Sigmoid colon (tissue), 6 donors: ENCODE measurements at regions not wholly inside any gene's neighbourhood (a gene's known extent, or its start where the extent isn't known, plus 50 kb on each side); places are given as distances from the start of the nearest gene placed in this dataset.

Source experiments
- DNase-seq: peaks from one replicate; pipeline ENCODE4 v3.0.0-alpha.2; 2019
- H3K27ac ChIP-seq, 4 donors: fragments of 200-600 bp; sonication (generic); one replicate each; pipeline ENCODE4 v1.5.1; 2016 to 2019; ENCODE audit warnings: mild to moderate bottlenecking in 1 of 4
- H3K27me3 ChIP-seq, 3 donors: fragments of 200-600 bp; sonication (generic); one replicate each; pipeline ENCODE4 v1.5.1; 2019; ENCODE audit warnings: mild to moderate bottlenecking in 1 of 3
- H3K36me3 ChIP-seq, 4 donors: fragments of 200-600 bp; sonication (generic); one replicate each; pipeline ENCODE4 v1.5.1; 2016 to 2019
- H3K4me1 ChIP-seq, 4 donors: fragments of 200-600 bp; sonication (generic); one replicate each; pipeline ENCODE4 v1.5.1; 2017 to 2019
- H3K4me3 ChIP-seq, 4 donors: fragments of 200-600 bp; sonication (generic); one replicate each; pipeline ENCODE4 v1.5.1; 2017 to 2019; ENCODE audit warnings: mild to moderate bottlenecking in 2 of 4, moderate library complexity in 1 of 4
- H3K9me3 ChIP-seq, 4 donors: fragments of 200-600 bp in 3 of 4; sonication (generic) in 3 of 4; one replicate each; pipeline versions ENCODE4 v1.5.1 to v1.6.1; 2013 to 2019
- EP300 ChIP-seq, 4 donors: sonication (generic); formaldehyde crosslinking; IDR thresholded peaks; one replicate each; pipeline ENCODE4 v1.6.1; 2017; ENCODE audit warnings: antibody characterized with exemption in 4 of 4
- POLR2A ChIP-seq, 2 donors: fragments of 450-650 bp; IDR thresholded peaks; one replicate each; pipeline ENCODE4 v1.6.1; 2016; ENCODE audit warnings: antibody characterized with exemption in 2 of 2, mild to moderate bottlenecking in 2 of 2, moderate library complexity in 2 of 2
- POLR2AphosphoS5 ChIP-seq, 4 donors: sonication (generic); formaldehyde crosslinking; IDR thresholded peaks; one replicate each; pipeline ENCODE4 v1.6.1; 2017; ENCODE audit warnings: antibody characterized with exemption in 4 of 4
- WGBS, 2 donors: extraction: QIAGEN DNeasy Blood & Tissue Kit; methylation state at CpG; one replicate each; pipeline ENCODE4 v1.1.7; 2013; 5-methylcytosine and 5-hydroxymethylcytosine counted together
- intact Hi-C: fragments of 100-400 bp; cut with DNase I; formaldehyde crosslinking; loops from one replicate; pipeline ENCODE4 v1.15.1; 2023
- TF ChIP-seq, protein P1 (sequence below), 4 experiments: fragments of 450-650 bp in 3 of 4; fragments of 200-600 bp in 1 of 4; IDR thresholded peaks; one replicate each; pipeline ENCODE4 v1.5.1; 2016 to 2019; ENCODE audit warnings: antibody characterized with exemption in 4 of 4, mild to moderate bottlenecking in 3 of 4, moderate library complexity in 2 of 4
- donor health status: healthy with polysubstance abuse.
- donor health status: healthy.

DNA sequence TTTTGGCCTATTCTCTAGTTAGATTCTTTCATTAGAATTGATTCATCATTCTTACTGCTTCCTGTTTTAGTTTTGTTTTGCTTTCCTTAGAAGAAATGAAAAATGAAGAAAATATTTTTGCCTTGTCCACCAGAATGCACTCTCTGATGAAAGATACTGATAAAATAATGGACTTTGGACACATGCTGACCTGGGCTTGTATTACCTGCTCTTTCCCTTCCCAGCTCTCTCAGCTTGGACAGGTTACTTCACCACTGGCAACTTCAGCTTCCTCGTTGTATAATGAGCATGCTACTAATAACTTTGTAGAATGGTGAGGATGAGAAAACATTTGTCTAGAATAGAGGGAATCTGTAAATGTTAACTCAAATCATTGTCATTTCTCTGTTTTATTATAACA lies 1468.1 kb upstream of the WWC1 start:
- H3K4me3 ChIP-seq: no peak overlapping the region
- 36 to 69% methylated on average over 1 of the region's 1 CpG for WGBS, 2 donors
- H3K27ac ChIP-seq: no peak overlapping the region
- no peak for TF ChIP-seq POLR2AphosphoS5 (IDR thresholded peaks at IDR 0.05)
- TF ChIP-seq EP300 (IDR thresholded peaks at IDR 0.05): no peak
- TF ChIP-seq, protein P1, sequence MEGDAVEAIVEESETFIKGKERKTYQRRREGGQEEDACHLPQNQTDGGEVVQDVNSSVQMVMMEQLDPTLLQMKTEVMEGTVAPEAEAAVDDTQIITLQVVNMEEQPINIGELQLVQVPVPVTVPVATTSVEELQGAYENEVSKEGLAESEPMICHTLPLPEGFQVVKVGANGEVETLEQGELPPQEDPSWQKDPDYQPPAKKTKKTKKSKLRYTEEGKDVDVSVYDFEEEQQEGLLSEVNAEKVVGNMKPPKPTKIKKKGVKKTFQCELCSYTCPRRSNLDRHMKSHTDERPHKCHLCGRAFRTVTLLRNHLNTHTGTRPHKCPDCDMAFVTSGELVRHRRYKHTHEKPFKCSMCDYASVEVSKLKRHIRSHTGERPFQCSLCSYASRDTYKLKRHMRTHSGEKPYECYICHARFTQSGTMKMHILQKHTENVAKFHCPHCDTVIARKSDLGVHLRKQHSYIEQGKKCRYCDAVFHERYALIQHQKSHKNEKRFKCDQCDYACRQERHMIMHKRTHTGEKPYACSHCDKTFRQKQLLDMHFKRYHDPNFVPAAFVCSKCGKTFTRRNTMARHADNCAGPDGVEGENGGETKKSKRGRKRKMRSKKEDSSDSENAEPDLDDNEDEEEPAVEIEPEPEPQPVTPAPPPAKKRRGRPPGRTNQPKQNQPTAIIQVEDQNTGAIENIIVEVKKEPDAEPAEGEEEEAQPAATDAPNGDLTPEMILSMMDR (IDR thresholded peaks at IDR 0.05): no peak
- no peak for TF ChIP-seq POLR2A (IDR thresholded peaks at IDR 0.05)
- intact Hi-C loops: no loop called here
- no peak for DNase-seq
- no peaks in the 10 kb centered on the region for H3K36me3 ChIP-seq
- no peaks in the 10 kb centered on the region for H3K27me3 ChIP-seq
- H3K9me3 ChIP-seq: no peaks in the 10 kb centered on the region
- H3K4me1 ChIP-seq: no peaks in the 10 kb centered on the region

DNA sequence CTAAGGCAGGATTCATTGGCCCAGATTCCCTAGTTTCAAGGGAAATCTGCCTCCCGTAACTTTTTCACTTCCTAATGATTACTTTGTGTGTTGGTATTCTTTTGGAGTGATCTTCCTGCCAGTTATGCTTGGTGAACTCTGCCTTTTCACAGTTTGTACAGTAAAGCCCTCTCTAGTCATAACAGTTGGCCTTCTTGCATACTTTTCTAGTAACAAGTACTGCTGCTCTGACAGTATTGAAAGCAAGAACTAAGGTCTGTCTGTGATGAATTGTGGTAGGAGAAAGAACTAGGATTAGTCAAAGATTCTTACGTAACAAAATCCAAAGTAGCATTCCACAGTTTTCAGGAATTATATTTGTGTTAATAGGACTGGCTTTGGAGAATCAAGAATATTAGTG lies 1457.2 kb upstream of the WWC1 start:
- Histone ChIP-seq H3K9me3 (no peaks in the 10 kb centered on the region), H3K4me3 (no peak overlapping the region), H3K4me1 (no peaks in the 10 kb centered on the region), H3K36me3 (no peaks in the 10 kb centered on the region), H3K27ac (no peak overlapping the region), H3K27me3 (no peaks in the 10 kb centered on the region)
- TF ChIP-seq POLR2AphosphoS5 (IDR thresholded peaks at IDR 0.05) (no peak), POLR2A (IDR thresholded peaks at IDR 0.05) (no peak), EP300 (IDR thresholded peaks at IDR 0.05) (no peak)
- TF ChIP-seq, protein P1 (IDR thresholded peaks at IDR 0.05): no peak
- no peak for DNase-seq
- intact Hi-C loops: no loop called here
- 86 to 93% methylated on average over 2 of the region's 2 CpGs for WGBS, 2 donors

DNA sequence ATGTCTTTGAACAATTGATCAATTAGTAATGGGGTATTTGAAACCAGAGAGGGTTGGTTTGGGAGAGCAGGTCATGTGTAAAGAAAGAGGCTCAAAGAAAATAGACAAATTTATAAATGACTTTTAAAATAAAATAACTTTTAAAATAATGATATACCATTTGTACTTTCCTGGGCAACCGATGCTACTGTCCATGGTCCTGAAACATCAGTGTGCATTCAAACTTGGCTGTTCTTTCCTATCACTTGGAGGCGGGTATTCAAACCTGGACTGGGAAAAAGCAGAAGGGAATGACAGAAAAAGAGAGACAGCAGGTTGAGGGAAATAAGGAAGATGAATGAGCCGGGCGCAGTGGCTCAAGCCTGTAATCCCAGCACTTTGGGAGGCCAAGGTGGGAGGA lies 1446.4 kb upstream of the WWC1 start:
- Histone ChIP-seq H3K9me3 (no peaks in the 10 kb centered on the region), H3K36me3 (no peaks in the 10 kb centered on the region), H3K4me1 (no peaks in the 10 kb centered on the region), H3K27ac (no peak overlapping the region), H3K4me3 (no peak overlapping the region), H3K27me3 (no peaks in the 10 kb centered on the region)
- 85 to 86% methylated on average over 4 of the region's 4 CpGs for WGBS, 2 donors
- no peak for DNase-seq
- intact Hi-C loops: no loop called here
- TF ChIP-seq EP300 (IDR thresholded peaks at IDR 0.05) (no peak), POLR2A (IDR thresholded peaks at IDR 0.05) (no peak), POLR2AphosphoS5 (IDR thresholded peaks at IDR 0.05) (no peak)

DNA sequence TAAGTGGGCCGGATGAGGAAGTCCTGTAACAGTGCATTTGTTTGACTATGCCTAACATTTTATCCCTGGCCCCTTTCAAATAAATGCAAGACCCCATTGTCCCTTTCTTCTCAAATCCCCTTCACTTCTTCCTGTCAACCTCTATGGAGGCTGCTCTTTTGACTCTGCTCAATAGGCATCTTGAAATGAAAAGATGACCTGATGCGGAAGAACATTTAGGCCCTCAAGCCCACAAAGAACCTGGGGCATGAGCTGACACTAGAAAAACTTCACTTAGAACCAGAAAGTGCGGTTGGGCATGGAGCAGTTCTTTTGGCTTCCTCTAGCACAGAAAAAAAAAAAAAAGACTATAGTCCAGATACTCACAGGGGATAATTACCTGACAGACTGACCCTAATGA lies 1434.7 kb upstream of the WWC1 start:
- Histone ChIP-seq H3K36me3 (no peaks in the 10 kb centered on the region), H3K27ac (no peak overlapping the region), H3K4me1 (no peaks in the 10 kb centered on the region), H3K27me3 (no peaks in the 10 kb centered on the region), H3K9me3 (no peaks in the 10 kb centered on the region), H3K4me3 (no peak overlapping the region)
- intact Hi-C loops: no loop called here
- 88 to 93% methylated on average over 3 of the region's 3 CpGs for WGBS, 2 donors
- DNase-seq: no peak
- TF ChIP-seq EP300 (IDR thresholded peaks at IDR 0.05) (no peak), POLR2AphosphoS5 (IDR thresholded peaks at IDR 0.05) (no peak), POLR2A (IDR thresholded peaks at IDR 0.05) (no peak)
- TF ChIP-seq, protein P1 (IDR thresholded peaks at IDR 0.05): no peak

DNA sequence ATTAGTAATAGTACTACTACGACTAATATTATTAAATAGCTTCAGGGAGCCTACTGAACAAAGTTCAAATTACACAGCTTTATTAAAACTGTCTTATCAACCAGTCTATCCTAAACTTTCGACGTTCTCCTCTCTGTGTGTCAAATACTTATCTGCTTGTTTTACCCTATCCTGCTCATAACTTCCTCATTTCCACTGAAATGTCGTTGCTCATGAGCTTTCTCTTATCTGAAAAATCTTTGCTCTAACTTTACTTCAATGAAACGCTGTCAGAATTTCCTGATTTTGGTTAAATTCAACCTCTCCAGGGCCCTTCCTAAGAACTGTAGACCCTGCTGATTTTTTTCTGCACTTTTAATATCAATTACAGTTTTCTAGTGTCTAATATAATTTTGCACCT lies 1431.0 kb upstream of the WWC1 start:
- 49 to 64% methylated on average over 5 of the region's 5 CpGs for WGBS, 2 donors
- no peaks in the 10 kb centered on the region for H3K27me3 ChIP-seq

More for the DNA sequence above, 1431.0 kb upstream of the WWC1 start:
- no peaks in the 10 kb centered on the region for H3K4me1 ChIP-seq
- no peaks in the 10 kb centered on the region for H3K9me3 ChIP-seq
- no peak for DNase-seq
- no peaks in the 10 kb centered on the region for H3K36me3 ChIP-seq
- TF ChIP-seq POLR2A (IDR thresholded peaks at IDR 0.05) (no peak), EP300 (IDR thresholded peaks at IDR 0.05) (no peak), POLR2AphosphoS5 (IDR thresholded peaks at IDR 0.05) (no peak)
- TF ChIP-seq, protein P1 (IDR thresholded peaks at IDR 0.05): no peak
- intact Hi-C loops: no loop called here
- H3K27ac ChIP-seq: no peak overlapping the region
- H3K4me3 ChIP-seq: no peak overlapping the region
